Activated CD8-positive, alpha-beta memory T cell treated with anti-CD3 and anti-CD28 coated beads, Interleukin-2, amount 50 U/mL, for 48 hours (primary cell): ENCODE measurements at regions not wholly inside any gene's neighbourhood (a gene's known extent, or its start where the extent isn't known, plus 50 kb on each side); places are given as distances from the start of the nearest gene placed in this dataset.
"Not testable (repeated sequence)": the region's sequence is repeated elsewhere in the genome, so short reads cannot be mapped to it uniquely, and the experiment has no call there.

Experiments
- DNase-seq: peaks from one replicate; pipeline ENCODE4 v3.0.0-alpha.2; 2020

DNA sequence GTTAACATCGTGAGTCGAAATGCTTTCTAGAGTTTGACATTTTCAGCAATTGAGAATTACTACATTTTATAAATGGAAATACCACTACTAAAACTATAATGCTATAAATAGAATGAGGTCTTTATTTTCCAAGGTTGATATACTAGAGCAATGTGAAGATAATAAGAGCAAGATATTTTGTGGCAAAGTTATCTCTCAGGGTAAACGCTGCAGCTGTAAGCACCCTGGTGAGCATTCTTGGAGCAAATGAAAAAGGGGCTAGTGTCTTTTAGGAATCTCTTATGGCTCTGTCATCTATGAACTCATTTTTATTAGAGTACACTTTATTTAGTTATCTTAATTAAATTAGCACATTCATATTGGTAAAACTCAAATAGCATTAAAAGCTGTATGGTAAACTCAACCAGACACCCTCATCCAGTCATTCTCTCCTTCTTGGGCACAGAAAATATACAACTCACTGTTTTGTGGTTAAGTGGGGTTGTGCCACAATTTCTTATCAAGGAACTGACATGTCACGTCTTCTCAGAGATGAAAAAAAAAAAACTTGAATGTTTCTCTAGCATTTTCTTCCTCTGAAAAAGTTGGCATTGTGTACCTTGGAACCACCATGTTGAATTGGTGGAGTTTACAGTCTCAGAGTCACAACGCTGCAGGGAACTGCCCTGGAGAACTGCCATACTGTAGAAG is 289.5 kb upstream of the PFKP start:
- no peak for DNase-seq

DNA sequence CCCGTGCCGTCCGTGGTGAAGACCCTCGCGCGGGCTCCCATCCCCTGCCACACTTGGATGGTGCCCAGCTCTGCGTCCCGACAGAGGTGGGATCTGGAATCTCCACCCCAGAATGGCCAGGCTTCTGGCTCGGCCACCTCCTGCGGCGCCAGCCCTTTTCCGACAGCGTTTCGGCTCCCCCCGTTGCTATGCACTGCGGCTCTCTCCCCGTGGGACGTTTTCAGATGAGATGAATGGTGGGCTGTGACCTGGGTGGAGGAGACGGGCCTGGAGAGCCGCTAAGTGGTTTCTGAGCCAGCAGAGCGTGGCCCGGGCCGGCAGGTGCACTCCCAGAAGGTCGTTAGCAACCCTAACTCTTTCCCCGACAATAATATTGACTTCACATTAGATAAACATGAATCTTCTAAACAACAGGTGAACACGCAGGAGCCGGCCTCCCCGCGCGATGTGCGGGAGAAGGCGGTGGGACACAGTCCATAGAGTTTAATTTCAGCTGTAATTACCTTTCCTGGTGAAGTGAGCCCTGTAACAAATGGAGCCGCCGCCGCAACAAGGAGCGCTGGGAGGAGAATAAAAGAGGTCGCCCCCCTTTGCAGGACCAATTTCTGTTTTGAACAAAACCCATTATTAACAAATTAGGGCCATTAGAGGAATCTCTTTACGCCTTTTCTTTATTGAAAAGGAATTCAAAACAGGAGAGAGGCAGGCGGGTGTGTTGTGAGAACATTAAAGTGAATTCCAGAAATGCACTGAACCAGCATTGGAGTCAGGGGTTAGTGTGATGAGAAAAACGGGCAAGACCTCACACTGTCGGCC is 294.3 kb upstream of the PFKP start:
- no peak for DNase-seq

DNA sequence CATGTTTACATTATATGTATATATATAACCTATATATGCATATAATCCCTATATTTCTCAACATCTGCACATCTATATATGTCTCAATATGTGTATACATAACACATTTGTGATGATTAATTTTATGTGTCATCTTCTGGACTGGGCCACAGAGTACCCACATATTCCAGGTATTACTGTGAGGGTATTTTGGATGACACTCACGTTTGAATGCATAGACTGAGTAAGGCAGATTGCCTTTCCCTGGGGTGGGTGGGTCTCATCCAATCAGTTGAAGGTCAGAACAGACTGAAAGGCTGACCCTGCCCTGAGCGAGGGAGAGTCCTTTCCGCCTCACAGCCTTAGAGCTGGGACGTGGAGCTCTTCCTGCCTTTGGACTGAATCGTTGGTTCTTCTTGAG is 295.2 kb upstream of the PFKP start:
- DNase-seq, result no peak

DNA sequence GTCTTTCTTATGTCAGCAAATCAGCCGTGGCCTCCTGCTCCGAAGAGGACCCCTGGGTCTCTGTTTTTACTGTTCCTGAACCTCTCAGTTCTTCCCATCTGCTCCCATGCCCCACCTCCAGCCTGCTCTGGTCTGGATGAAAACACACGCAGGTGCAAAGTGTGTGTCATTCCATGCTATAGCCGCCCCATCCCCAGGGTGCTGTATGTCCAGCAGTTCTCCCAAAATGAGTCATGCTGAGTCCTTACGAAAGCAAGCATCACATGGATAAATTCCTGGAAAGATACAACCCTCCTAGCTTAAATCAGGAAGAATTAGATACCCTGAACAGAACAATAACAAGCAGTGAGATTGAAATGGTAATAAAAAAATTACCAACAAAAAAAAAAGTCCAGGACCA is 300.1 kb upstream of the PFKP start:
- DNase-seq, result not testable (repeated sequence)

DNA sequence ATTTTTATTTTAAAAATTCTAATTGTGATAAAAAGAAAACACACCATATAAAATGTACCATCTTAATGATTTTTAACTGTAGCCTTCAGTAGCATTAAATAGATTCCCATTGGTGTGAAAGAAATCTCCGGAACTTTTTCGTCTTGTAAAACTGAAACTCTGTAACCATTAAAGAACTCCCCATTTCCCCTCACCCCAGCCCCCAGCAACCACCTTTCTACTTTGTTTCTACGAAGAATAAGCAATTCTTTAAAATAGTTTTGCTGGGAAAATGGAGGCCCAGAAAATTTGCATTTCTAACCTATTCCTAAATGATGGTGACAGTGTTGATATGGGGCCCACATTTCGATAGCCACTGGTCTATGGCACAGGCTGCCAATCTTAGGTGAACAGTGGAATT is 305.4 kb upstream of the PFKP start:
- no peak for DNase-seq

DNA sequence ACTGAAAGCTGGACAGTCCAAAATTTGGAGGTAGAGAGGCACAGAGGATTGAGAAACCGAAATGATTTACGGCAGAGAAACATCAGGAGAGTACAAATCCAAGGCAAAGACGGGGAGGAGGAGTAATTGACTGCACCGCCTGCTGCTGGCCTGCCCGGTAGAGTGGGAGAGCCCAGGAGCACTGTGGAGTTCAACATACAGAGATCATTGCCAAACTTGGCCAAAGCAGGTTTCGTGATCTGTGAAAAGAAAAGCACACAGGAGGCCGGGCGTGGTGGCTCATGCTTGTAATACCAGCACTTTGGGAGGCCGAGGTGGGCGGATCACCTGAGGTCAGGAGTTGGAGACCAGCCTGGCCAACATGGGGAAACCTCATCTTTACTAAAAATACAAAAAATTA is 306.0 kb upstream of the PFKP start:
- DNase-seq, result no peak

DNA sequence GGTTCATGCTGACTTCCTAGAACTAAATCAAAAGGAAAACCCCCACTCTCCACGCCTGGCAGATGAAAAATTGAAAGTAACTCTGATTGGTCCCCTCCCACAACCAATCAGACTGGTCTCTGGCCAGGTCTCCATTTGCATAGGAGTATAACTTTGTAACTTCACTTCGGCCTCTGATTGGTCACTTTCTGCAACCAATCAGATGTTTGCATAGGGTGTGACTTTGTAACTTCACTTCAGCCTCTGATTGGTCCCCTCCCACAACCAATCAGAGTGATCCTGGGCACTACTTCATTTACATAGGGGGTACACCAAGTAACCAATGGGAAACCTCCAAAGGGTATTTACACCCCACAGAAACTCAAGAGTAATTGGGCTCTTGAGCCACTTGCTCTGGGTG is 306.6 kb upstream of the PFKP start:
- no peak for DNase-seq

DNA sequence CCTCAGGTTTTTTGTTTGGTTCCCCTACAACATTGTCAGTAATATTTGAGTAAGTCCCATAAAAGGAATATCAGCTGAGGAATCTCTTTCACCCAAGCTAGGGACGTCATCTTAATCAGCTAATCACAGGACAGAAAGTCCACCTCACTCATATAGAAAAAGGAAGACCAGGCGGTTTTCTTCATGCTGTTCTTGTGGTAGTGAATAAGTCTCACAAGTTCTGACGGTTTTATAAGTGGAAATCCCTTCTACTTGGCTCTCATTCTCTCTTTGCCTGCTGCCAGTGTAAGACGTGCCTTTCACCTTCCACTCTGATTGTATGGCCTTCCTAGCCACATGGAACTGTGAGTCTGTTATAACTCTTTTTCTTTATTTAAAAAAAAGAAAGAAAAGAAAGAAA is 308.1 kb upstream of the PFKP start:
- DNase-seq, result no peak

DNA sequence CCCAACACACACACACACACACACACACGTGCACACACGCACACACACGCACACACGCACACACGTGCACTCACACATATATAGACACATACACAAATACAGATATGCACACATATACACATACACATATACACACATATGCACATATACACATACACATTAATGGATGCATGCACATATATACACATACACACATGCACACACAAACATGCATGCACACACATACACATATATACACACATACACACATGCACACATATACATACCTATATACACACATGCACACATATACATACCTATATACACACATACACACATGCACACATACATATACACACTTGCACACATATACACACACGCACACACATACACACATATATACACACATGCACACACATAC is 312.4 kb upstream of the PFKP start:
- DNase-seq, result no peak

DNA sequence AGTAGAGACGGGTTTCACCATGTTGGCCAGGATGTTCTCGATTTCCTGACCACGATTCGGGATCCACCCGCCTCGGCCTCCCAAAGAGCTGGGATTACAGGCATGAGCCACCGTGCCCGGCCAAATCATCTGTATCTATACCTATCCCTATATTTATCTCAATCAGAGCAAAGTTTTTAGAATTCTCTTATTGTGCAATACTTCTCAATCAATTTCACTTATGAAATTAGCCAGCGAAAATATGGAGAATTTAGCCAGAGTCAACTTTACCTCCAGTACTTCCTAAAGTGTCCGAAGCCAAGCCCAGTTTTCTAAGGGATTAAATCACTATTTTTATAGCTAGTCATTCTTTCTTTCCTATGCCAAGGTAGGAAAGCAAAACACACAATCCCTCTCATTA is 319.1 kb upstream of the PFKP start:
- DNase-seq, result no peak

DNA sequence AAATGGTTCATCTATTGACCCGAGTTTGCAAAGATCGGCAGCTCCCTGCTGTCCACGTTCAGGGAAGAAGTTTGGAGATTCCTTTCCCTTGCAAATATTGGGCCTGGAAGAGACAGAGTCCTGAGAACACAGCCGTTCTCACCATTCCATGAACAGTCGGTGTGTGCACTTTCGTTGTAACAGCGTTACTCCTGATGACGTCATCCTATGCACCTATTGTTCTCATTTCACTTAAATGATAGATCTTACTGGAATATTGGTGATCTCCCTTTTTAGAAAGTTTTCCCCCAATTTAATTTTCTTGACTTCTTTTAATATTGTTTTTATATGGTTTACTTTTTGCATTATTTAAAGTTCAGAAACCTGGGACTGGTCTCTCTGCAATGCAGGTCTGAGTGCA is 320.7 kb upstream of the PFKP start:
- no peak for DNase-seq

DNA sequence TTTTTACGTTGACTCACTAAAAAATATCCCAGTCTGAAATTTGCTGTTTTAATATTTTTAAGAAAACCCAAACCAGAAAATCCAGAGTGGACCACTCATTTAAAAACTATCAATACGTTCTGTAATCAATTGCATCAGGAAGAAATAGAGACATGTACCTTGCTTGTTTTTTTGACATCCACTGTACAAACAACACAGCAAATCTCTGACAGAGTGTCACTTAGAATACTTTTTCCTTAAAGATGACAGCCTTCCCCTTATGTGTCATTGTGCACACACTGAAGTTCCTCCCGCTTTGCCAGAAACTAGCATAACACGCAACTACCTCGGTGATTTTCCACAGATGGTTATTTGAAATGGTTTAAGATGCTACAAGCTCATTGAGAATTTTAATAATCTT is 321.7 kb upstream of the PFKP start:
- DNase-seq, result no peak

DNA sequence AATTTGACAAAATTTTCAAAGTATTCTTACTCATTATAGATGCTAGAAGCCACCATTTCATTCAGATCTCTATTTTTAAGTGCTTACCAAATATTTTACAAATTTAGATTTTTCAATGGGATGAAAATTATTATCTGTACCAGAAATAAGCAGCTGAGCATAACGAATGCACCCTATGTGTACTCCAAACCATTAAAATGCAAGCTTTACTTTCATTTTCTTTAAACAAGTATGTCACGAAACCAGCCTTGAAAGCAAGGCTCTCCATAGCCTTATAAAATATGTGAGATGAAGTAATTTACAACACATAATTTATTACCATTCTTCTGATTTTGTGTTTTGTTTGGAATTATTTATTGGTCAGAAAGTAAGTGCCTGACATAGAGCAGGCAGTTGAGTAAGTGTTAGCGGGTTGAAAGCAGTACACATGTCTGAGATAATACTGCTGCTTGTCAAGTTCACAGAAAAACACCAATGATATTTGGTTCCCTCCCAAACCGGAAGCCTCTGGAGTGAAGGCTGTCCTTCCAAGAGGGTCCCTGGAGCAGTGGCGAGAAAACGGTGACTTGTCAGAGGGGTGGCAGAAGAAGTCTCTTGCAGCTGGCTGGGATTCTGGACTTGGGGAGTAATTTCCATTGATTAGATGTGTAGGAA is 322.7 kb upstream of the PFKP start:
- DNase-seq, result no peak

DNA sequence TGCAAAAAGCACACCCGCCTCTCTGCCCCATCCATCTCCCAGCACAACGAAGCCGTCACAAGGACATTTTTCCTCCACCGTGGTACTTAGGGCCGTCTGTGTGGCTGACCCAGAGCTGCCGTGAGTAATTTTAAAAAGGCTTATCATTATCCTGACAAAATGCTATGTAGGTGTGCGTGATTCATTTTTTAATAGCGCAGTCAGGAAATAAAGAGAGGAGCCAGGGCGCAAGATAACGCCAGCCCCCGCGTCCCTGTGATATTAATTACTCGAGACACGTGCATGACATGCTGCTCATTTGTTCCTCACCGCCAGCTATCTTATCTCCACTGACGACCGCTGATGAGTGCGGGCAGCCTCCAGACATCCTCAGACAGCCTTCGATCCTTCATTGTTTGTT is 332.7 kb upstream of the PFKP start:
- no peak for DNase-seq

DNA sequence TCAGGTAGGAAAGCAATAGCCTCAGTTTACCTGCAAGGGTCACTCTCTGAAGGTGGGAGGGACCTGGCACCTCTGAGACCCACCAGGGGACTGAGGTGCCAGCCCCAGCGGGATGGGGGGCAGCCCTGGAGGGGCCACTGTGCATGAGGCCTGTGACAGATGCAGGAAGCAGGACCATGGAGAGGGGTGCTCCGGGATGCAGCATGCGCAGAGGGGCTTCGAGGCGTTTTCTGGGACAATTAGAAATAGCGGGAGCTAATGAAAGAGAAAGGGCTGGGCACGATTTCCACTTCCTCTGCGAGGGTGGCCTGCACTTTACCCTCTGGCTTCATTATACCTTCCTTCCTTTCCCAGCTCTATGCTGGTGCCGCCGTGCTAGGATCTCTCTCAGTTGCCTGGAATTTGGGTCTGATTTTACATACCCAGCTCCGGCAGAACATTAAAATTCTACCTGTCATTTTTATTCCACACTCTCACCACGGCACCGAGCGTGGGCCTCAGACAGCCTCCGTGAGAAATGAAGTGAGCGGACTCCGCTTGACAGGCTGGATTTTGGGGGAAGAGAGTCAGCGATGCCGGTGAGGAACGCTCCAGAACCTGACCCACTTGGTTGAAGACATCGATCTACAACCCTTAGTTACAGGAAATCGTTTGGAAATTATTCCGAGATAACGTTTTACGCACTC is 333.9 kb upstream of the PFKP start:
- no peak for DNase-seq

DNA sequence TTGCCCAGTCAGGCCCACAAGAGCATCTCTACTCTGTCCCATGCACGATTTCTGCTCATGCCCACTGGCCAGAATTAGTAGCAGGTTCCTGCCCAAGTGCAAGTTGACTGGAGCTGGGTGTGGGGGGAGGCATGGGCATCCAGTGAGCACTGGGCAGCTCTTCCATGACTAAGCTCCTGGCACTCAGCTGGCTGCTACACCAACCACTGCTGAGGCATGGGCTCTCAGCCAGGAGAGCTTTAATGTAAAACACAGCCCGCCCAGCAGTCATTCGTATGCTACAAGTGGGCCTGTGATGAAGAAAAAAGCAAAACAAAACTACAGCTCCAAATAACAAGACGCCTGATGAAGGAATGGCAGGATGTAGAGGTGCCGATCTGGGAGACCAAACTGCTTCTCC is 335.4 kb upstream of the PFKP start:
- DNase-seq, result no peak

DNA sequence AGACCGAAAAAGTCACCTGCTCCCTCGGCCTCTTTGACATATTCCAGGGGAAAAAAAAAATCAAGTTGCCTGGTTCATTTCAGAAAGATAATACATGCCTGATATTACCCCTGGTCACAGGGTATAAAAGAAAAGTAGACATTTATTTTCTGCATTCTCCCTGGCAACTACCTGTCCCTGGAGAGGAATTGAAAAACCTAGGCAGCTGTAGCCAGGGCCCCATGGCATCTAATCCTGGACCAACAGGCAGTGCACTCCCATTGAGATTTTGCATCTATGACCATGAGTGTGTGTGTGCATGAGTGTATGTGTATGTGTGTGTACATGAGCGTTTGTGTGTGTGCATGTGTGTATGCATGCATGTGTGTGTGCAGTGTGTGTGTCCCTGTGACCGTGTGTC is 338.2 kb upstream of the PFKP start:
- DNase-seq, result no peak

DNA sequence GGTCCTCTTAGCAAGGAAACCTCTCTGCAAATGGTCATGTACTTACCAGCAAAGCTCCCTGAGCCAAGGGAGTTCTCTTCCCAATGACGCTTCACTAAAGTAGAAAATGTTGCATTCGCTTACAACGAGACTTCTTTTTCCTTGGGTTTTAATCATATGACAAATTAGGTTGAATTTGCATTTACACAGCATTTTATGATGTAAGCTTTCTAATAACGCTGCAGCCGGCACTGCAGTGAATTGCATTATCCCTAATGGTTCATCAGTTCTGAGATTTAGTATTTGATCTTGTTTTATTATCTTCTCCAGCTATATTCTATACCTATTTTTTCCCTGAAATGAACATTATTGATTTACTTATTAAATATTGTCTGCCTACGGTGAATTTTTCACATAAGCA is 339.3 kb upstream of the PFKP start:
- no peak for DNase-seq

DNA sequence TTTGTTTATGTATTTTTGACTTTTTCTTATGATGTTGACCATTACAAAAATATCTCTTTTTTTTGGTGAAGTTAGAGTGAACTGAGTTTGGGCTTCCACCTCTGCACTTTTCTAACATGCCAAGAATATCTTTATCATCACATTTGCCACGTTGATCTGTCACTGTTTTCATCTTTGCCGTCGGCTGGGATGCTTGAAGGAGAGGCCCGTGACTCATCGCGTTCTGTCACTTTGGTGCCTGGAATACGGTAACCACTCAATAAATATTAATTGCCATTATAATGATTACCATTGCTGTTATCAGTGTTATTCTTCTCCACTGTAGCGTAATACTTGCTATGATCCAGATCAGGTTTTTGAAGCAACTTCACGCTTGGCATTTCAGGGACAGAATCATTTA is 350.8 kb upstream of the PFKP start:
- DNase-seq, result no peak

DNA sequence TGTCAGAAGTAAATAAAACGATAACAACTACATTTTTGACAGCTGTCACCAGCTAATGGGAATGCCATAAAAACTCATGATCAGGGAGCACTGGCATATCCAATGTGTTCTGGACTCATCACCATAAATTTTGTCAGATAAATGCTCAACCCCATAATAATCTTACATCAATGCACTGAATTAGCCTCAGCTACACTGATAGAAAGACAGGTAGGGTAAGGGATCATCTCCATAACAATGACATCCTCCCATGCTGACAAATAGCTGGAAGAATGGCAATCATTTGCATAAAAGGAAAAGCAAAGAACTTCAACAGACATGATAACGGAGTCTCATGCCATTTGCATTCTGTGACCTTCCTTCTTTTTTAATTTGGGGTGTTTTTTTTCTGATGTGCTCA is 352.8 kb upstream of the PFKP start:
- no peak for DNase-seq

DNA sequence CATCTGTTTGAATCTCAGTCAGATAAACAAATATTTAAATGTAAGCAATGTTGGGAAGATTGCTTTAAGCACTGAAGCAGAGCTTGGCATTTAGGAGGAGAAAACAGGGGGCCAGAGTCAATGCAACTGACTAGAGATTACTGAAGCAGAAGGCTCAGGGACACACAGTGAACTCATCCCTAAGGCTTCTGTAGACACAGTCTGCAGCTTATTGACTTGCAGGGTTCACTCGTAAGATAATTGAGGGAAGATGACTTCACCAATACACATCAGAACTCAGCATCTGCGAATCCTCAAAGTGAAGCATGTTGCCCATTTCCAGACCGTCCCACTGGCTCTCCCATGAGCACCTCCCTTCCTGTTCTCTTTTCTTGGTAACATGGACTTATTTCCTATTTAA is 363.4 kb upstream of the PFKP start:
- DNase-seq, result no peak

DNA sequence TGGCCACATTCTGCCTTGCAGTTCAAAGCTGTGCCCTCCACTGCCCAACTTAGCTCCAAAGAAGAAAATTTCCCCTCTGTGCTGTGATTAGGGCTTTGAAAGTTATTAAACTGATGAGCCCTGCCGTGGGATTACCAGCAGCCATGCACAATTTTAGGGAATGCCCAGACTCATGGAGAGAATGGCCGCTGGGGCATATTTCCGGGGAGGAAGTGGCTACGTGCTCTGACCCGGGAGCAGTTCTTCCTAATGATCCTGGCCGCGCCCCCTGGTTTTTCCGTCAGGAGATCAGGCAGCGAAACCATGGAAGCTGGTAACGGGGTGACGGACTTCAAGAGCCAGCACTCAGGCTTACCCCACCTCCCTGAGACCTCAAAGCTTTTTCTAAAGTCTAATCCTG is 365.5 kb upstream of the PFKP start:
- DNase-seq, result no peak

DNA sequence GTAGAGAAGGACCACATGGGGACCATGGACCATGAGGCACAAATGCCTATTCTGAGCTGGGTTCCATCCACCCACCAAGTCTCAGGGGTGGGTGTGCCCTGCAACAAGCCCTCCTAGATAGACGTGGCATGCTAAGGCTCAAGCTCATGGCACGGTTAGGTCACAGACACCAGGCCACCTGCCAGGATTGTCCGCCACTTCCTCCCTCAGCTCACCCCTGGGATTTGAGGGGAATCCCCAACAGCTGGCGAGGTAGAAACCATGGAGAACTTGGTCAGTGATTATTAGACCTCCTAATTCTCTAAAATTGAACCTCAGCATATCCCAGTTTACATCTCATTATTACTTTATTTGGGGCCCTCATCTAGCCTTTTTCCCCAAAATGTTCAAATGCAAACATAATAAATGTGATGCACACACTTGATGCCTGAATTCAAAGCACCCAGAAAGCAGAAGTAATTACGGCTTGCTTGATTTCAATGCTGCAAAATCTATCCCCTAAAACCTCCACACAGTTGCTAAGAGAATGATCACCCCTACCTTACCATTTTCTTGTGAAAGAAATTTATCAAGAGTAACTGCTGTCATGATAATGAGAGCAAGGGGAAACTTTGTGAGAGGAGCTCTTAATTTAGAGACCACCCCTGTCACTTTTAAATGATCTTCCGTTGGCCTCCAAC is 366.6 kb upstream of the PFKP start:
- no peak for DNase-seq
